ENCODE measurements at regions not wholly inside any gene's neighbourhood (a gene's known extent, or its start where the extent isn't known, plus 50 kb on each side); places are given as distances from the start of the nearest gene placed in this dataset.

DNA sequence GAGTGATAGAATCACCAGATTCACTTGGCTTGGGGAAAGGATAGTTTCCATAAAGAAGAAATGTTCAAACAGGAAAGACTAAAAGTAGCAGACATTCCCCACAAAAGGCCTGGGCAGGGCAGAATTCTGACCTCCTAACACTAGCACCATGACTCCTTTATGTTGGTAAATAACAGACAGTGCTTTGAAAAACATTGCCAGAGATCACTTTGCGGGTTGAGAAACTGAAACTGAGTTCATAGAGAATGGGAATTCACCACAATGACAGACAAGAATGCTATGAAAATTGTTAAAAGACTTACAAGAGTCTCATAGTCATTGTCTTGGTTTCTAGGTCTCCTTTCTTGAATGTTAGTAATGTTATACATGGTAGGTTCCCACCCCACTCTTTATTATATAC, 172.5 kb upstream of the GLRA1 start:
- TF ChIP-seq, protein P1, sequence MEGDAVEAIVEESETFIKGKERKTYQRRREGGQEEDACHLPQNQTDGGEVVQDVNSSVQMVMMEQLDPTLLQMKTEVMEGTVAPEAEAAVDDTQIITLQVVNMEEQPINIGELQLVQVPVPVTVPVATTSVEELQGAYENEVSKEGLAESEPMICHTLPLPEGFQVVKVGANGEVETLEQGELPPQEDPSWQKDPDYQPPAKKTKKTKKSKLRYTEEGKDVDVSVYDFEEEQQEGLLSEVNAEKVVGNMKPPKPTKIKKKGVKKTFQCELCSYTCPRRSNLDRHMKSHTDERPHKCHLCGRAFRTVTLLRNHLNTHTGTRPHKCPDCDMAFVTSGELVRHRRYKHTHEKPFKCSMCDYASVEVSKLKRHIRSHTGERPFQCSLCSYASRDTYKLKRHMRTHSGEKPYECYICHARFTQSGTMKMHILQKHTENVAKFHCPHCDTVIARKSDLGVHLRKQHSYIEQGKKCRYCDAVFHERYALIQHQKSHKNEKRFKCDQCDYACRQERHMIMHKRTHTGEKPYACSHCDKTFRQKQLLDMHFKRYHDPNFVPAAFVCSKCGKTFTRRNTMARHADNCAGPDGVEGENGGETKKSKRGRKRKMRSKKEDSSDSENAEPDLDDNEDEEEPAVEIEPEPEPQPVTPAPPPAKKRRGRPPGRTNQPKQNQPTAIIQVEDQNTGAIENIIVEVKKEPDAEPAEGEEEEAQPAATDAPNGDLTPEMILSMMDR (IDR thresholded peaks at IDR 0.05): no peak
- no peak overlapping the region for H3K4me3 Mint-ChIP-seq
- H3K9me3 Mint-ChIP-seq: peaks cover 9% of the 10 kb centered on the region
- H3K27me3 Mint-ChIP-seq (ENCODE audit: insufficient read depth): no peaks in the 10 kb centered on the region; the same call in 1 of the 2 replicates
- H3K27ac Mint-ChIP-seq: no peak overlapping the region
- DNase-seq: no peak
- H3K36me3 Mint-ChIP-seq (ENCODE audit: low read depth): no peaks in the 10 kb centered on the region
- H3K4me1 Mint-ChIP-seq (ENCODE audit: low read depth): no peaks in the 10 kb centered on the region

DNA sequence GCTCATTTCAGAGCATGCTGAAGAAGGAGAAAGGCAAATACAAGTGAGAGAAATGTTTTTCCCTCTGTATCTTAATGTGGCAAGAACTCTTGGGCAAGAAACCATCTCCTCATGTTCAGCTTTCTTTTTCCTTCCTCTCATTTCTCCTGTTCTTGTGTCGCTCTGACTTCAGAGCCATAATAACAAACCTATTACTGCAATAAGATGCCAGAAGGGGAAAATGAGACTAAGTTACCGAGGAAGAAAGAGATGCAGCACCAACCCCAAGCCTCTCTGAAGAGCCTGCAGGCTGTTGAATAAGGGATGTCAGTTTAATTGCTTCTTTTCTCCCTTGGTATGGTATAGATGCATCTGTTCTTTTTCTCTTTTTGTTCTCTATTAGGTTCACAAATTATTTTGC, 170.1 kb upstream of the GLRA1 start:
- DNase-seq: no peak
- no peak overlapping the region for H3K4me3 Mint-ChIP-seq
- no peaks in the 10 kb centered on the region for H3K36me3 Mint-ChIP-seq (ENCODE audit: low read depth)
- H3K27me3 Mint-ChIP-seq (ENCODE audit: insufficient read depth): no peaks in the 10 kb centered on the region
- peaks cover 22% of the 10 kb centered on the region for H3K9me3 Mint-ChIP-seq
- TF ChIP-seq, protein P1 (IDR thresholded peaks at IDR 0.05): no peak
- H3K27ac Mint-ChIP-seq: no peak overlapping the region
- no peaks in the 10 kb centered on the region for H3K4me1 Mint-ChIP-seq (ENCODE audit: low read depth)

GRCh38 chr5:152094060-152094459, 169.4 kb upstream of the GLRA1 start:
- no peaks in the 10 kb centered on the region for H3K27me3 Mint-ChIP-seq (ENCODE audit: insufficient read depth)
- TF ChIP-seq, protein P1 (IDR thresholded peaks at IDR 0.05): no peak
- H3K4me3 Mint-ChIP-seq: no peak overlapping the region
- no peaks in the 10 kb centered on the region for H3K4me1 Mint-ChIP-seq (ENCODE audit: low read depth)
- no peak for DNase-seq
- H3K9me3 Mint-ChIP-seq: peaks cover 16% of the 10 kb centered on the region
- H3K27ac Mint-ChIP-seq: no peak overlapping the region
- H3K36me3 Mint-ChIP-seq (ENCODE audit: low read depth): no peaks in the 10 kb centered on the region

- Mint-ChIP-seq H3K4me1 (ENCODE audit: low read depth) (no peaks in the 10 kb centered on the region), H3K27me3 (ENCODE audit: insufficient read depth) (no peaks in the 10 kb centered on the region), H3K4me3 (no peak overlapping the region), H3K27ac (no peak overlapping the region), H3K9me3 (peaks cover 16% of the 10 kb centered on the region), H3K36me3 (ENCODE audit: low read depth) (no peaks in the 10 kb centered on the region)
- no peak for DNase-seq
- TF ChIP-seq, protein P1 (IDR thresholded peaks at IDR 0.05): no peak
Measured at GRCh38 chr5:152092580-152092979, 167.9 kb upstream of the GLRA1 start.

GRCh38 chr5:152089644-152090043, 165.0 kb upstream of the GLRA1 start:
- H3K9me3 Mint-ChIP-seq: peaks cover 36% of the 10 kb centered on the region

More at GRCh38 chr5:152089644-152090043, 165.0 kb upstream of the GLRA1 start:
- TF ChIP-seq, protein P1 (IDR thresholded peaks at IDR 0.05): no peak
- Mint-ChIP-seq H3K36me3 (ENCODE audit: low read depth) (no peaks in the 10 kb centered on the region), H3K27me3 (ENCODE audit: insufficient read depth) (no peaks in the 10 kb centered on the region), H3K4me1 (ENCODE audit: low read depth) (no peaks in the 10 kb centered on the region), H3K4me3 (no peak overlapping the region), H3K27ac (no peak overlapping the region)
- no peak for DNase-seq

Measured in HFFc6 (cell line).